NCI-H82 treated with DMSO at 0.1 percent for 48 hours (cell line): ENCODE measurements at regions not wholly inside any gene's neighbourhood (a gene's known extent, or its start where the extent isn't known, plus 50 kb on each side); places are given as distances from the start of the nearest gene placed in this dataset.
"Not testable (repeated sequence)": the region's sequence is repeated elsewhere in the genome, so short reads cannot be mapped to it uniquely, and the experiment has no call there.

Experiments used
- DNase-seq: peaks from one replicate; lab custom pipeline; 2025; ENCODE audit not compliant: unreplicated experiment; lab: John Stamatoyannopoulos, UW

GRCh38 chr5:21071986-21072385, 1084.0 kb upstream of the CDH18 start:
- no peak for DNase-seq

GRCh38 chr5:21071421-21071820, 1083.4 kb upstream of the CDH18 start:
- DNase-seq = no peak

- no peak for DNase-seq
Measured at GRCh38 chr5:21070858-21071257, 1082.9 kb upstream of the CDH18 start.

GRCh38 chr5:21067724-21068123, 1079.7 kb upstream of the CDH18 start:
- no peak for DNase-seq

- DNase-seq = no peak
Measured at GRCh38 chr5:21063146-21063545, 1075.1 kb upstream of the CDH18 start.

- DNase-seq = no peak
Measured at GRCh38 chr5:21058289-21058688, 1070.3 kb upstream of the CDH18 start.

GRCh38 chr5:21051945-21052344, 1063.9 kb upstream of the CDH18 start:
- DNase-seq = no peak

GRCh38 chr5:21049901-21050300, 1061.9 kb upstream of the CDH18 start:
- no peak for DNase-seq

- DNase-seq = no peak
Measured at GRCh38 chr5:21030981-21031380, 1043.0 kb upstream of the CDH18 start.

GRCh38 chr5:21024966-21025365, 1037.0 kb upstream of the CDH18 start:
- no peak for DNase-seq

- DNase-seq = no peak
Measured at GRCh38 chr5:21013237-21013636, 1025.2 kb upstream of the CDH18 start.

GRCh38 chr5:21007781-21008180, 1019.8 kb upstream of the CDH18 start:
- DNase-seq = no peak

GRCh38 chr5:20988933-20989332, 1000.9 kb upstream of the CDH18 start:
- not testable (repeated sequence) for DNase-seq

GRCh38 chr5:20985754-20986153, 997.8 kb upstream of the CDH18 start:
- DNase-seq = no peak

GRCh38 chr5:20974426-20974825, 986.4 kb upstream of the CDH18 start:
- no peak for DNase-seq

GRCh38 chr5:20972419-20972925, 984.5 kb upstream of the CDH18 start:
- no peak for DNase-seq

- no peak for DNase-seq
Measured at GRCh38 chr5:20959347-20959746, 971.3 kb upstream of the CDH18 start.

GRCh38 chr5:20958641-20959040, 970.6 kb upstream of the CDH18 start:
- DNase-seq = no peak

GRCh38 chr5:20956134-20956533, 968.1 kb upstream of the CDH18 start:
- DNase-seq = no peak

- DNase-seq = no peak
Measured at GRCh38 chr5:20949636-20950035, 961.6 kb upstream of the CDH18 start.

- not testable (repeated sequence) for DNase-seq
Measured at GRCh38 chr5:20943183-20943971, 955.4 kb upstream of the CDH18 start.

- DNase-seq = not testable (repeated sequence)
Measured at GRCh38 chr5:20942603-20943002, 954.6 kb upstream of the CDH18 start.

- not testable (repeated sequence) for DNase-seq
Measured at GRCh38 chr5:20940786-20941185, 952.8 kb upstream of the CDH18 start.
